ENCODE measurements at regions not wholly inside any gene's neighbourhood (a gene's known extent, or its start where the extent isn't known, plus 50 kb on each side); places are given as distances from the start of the nearest gene placed in this dataset.
"Not testable (repeated sequence)": the region's sequence is repeated elsewhere in the genome, so short reads cannot be mapped to it uniquely, and the experiment has no call there.

DNA sequence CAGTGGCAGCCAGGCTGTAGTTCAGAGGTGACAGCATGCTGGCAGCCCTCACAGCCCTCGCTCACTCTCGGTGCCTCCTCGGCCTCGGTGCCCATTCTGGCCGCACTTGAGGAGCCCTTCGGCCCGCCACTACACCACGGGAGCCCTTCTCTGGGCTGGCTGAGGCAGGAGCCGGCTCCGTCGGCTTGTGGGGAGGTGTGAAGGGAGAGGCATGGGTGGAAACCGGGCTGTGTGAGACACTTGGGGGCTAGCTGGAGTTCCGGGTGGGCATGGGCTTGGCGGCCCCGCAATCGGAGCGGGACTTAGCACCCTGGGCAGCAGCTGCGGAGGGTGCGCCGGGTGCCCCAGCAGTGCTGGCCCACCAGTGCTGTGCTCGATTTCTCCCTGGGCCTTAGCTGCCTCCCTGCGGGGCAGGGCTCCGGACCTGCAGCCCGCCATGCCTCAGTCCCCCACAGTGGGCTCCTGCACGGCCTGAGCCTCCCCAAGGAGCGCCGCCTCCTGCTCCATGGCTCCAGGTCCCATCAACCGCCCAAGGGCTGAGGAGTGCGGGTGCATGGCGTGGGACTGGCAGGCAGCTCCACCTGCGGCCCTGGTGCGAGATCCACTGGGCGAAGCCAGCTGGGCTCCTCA, 396.8 kb downstream of the FAM72C start:
- Histone ChIP-seq H3K36me3 (ENCODE audit: low read depth) (no peaks in the 10 kb centered on the region), H2AFZ (no peak overlapping the region), H3K79me2 (ENCODE audit: insufficient read depth) (no peaks in the 10 kb centered on the region), H3K9ac (no peak overlapping the region), H3K9me2 (ENCODE audit: insufficient read depth) (no peaks in the 10 kb centered on the region), H3K27me3 (replicated peaks; ENCODE audit: insufficient read depth) (no peaks in the 10 kb centered on the region), H3K9me3 (ENCODE audit: low read depth) (no peaks in the 10 kb centered on the region), H4K20me1 (ENCODE audit: insufficient read depth) (no peaks in the 10 kb centered on the region), H3K4me2 (ENCODE audit: unreplicated experiment) (no peak overlapping the region), H3F3A (ENCODE audit: insufficient read depth) (no peaks in the 10 kb centered on the region), H3K4me3 (no peak overlapping the region), H3K4me1 (ENCODE audit: insufficient read depth) (no peaks in the 10 kb centered on the region), H3K27ac (no peak overlapping the region)
- in situ Hi-C loops (cut with MboI) = no loop called here
- WGBS, 2 experiments (ENCODE audit: low coverage in 1 of 2, low lambda C conversion rate in 2 of 2, missing lambda C conversion rate in 2 of 2) = 47 to 50% methylated on average over 4 to 20 of the region's 33 CpGs
- no peak for DNase-seq
- TF ChIP-seq EZH2 (IDR thresholded peaks at IDR 0.05; ENCODE audit: insufficient read depth, poor library complexity, severe bottlenecking) (no peak), EZH2phosphoT487 (IDR thresholded peaks at IDR 0.05; ENCODE audit: insufficient read depth, low read depth) (no peak)

DNA sequence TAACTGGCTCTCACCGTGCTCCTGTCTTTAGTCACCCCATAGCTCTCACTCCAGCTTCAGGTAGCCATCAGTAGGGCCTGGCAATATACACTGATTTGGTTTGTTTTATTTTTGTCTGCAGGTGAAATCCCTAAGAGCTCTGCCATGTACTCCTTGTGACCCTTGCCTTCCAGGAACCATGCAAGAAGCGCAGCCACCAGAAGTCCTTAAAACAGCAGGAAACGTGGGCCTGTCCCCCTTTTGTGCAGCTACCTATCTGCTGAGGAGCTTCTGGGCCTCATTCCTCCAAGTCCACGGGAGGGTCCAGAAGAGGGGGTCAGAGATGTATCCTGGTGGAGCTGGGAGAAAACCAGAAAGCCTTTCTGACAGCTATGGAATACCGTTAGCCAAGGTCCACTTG, 399.1 kb downstream of the FAM72C start:
- H3K27ac ChIP-seq; H3K79me2 ChIP-seq (ENCODE audit: insufficient read depth); H2AFZ ChIP-seq; H3K4me2 ChIP-seq (ENCODE audit: unreplicated experiment); H3F3A ChIP-seq (ENCODE audit: insufficient read depth); H3K27me3 ChIP-seq (replicated peaks; ENCODE audit: insufficient read depth); in situ Hi-C loops (cut with MboI); H3K9me3 ChIP-seq (ENCODE audit: low read depth); DNase-seq; H3K4me1 ChIP-seq (ENCODE audit: insufficient read depth); H3K36me3 ChIP-seq (ENCODE audit: low read depth); H4K20me1 ChIP-seq (ENCODE audit: insufficient read depth); H3K4me3 ChIP-seq; H3K9me2 ChIP-seq (ENCODE audit: insufficient read depth); H3K9ac ChIP-seq: not testable (repeated sequence)
- 5 to 11% methylated on average over 5 of the region's 5 CpGs for WGBS, 2 experiments (ENCODE audit: low coverage in 1 of 2, low lambda C conversion rate in 2 of 2, missing lambda C conversion rate in 2 of 2)

DNA sequence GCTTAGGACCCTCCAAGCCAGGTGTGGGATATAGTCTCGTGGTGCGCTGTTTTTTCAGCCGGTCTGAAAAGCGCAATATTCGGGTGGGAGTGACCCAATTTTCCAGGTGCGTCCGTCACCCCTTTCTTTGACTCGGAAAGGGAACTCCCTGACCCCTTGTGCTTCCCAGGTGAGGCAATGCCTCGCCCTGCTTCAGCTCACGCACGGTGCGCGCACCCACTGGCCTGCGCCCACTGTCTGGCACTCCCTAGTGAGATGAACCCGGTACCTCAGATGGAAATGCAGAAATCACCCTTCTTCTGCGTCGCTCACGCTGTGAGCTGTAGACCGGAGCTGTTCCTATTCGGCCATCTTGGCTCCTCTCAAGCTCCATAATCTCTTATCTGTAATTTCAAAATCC, 408.0 kb downstream of the FAM72C start:
- H3K4me2 ChIP-seq (ENCODE audit: unreplicated experiment); H3K27me3 ChIP-seq (replicated peaks; ENCODE audit: insufficient read depth); DNase-seq; H3K79me2 ChIP-seq (ENCODE audit: insufficient read depth); in situ Hi-C loops (cut with MboI); H3K36me3 ChIP-seq (ENCODE audit: low read depth); H3K4me1 ChIP-seq (ENCODE audit: insufficient read depth); H3K9me3 ChIP-seq (ENCODE audit: low read depth); H3K27ac ChIP-seq; H3K9ac ChIP-seq; H2AFZ ChIP-seq; H3F3A ChIP-seq (ENCODE audit: insufficient read depth); H3K4me3 ChIP-seq; H3K9me2 ChIP-seq (ENCODE audit: insufficient read depth); H4K20me1 ChIP-seq (ENCODE audit: insufficient read depth): not testable (repeated sequence)
- 44 to 54% methylated on average over 19 to 20 of the region's 20 CpGs for WGBS, 2 experiments (ENCODE audit: low coverage in 1 of 2, low lambda C conversion rate in 2 of 2, missing lambda C conversion rate in 2 of 2)

DNA sequence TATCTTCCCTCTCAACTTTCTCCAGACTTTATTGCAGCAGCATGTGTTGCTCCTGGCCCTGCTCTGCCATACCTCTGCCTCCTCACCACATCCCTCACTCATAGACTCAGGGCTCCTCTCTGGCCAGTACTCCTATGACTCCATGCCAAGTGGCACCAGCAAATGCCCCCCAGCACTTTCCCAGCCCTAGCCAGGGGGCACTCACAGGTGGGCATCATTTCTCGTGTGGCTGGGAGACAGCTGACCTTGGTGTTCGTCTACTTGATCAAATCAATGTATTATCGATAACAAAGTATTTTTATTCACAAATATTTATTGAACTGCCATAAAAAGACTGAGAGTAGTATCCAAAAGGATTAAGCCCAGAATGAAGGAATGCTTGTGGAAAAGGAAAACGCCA, 418.2 kb downstream of the FAM72C start:
- Histone ChIP-seq H2AFZ (no peak overlapping the region), H3K36me3 (ENCODE audit: low read depth) (no peaks in the 10 kb centered on the region), H3K79me2 (ENCODE audit: insufficient read depth) (no peaks in the 10 kb centered on the region), H3K4me1 (ENCODE audit: insufficient read depth) (no peaks in the 10 kb centered on the region), H3K9me3 (ENCODE audit: low read depth) (no peaks in the 10 kb centered on the region), H3K9ac (no peak overlapping the region), H3K9me2 (ENCODE audit: insufficient read depth) (no peaks in the 10 kb centered on the region), H3K4me2 (ENCODE audit: unreplicated experiment) (no peak overlapping the region), H3F3A (ENCODE audit: insufficient read depth) (no peaks in the 10 kb centered on the region), H3K27ac (no peak overlapping the region), H4K20me1 (ENCODE audit: insufficient read depth) (no peaks in the 10 kb centered on the region), H3K4me3 (no peak overlapping the region), H3K27me3 (replicated peaks; ENCODE audit: insufficient read depth) (no peaks in the 10 kb centered on the region)
- in situ Hi-C loops (cut with MboI) = no loop called here
- TF ChIP-seq EZH2phosphoT487 (IDR thresholded peaks at IDR 0.05; ENCODE audit: insufficient read depth, low read depth) = no peak
- no peak for TF ChIP-seq EZH2 (IDR thresholded peaks at IDR 0.05; ENCODE audit: insufficient read depth, poor library complexity, severe bottlenecking)
- no peak for DNase-seq
- WGBS, 2 experiments (ENCODE audit: low coverage in 1 of 2, low lambda C conversion rate in 2 of 2, missing lambda C conversion rate in 2 of 2) = 10 to 15% methylated on average over 4 of the region's 4 CpGs

DNA sequence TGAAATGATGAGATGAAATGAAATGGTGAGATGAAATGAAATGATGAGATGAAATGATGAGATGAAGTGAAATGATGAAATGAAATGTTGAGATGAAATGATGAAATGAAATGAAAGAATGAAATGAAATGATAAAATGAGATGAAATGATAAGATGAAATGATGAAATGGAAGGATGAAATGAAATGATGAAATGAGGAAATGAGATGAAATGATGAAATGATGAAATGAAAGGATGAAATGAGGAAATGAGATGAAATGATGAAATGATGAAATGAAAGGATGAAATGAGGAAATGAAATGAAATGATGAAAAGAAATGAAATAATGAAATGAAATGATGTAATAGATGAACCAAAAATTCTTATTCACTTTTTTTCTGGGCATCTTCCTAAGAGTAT, 467.1 kb downstream of the FAM72C start:
- H3K9me3 ChIP-seq (ENCODE audit: low read depth); H3K27me3 ChIP-seq (replicated peaks; ENCODE audit: insufficient read depth); DNase-seq; H3K4me2 ChIP-seq (ENCODE audit: unreplicated experiment); in situ Hi-C loops (cut with MboI); H3K4me1 ChIP-seq (ENCODE audit: insufficient read depth); H3K36me3 ChIP-seq (ENCODE audit: low read depth); H3K9ac ChIP-seq; H2AFZ ChIP-seq; H3K79me2 ChIP-seq (ENCODE audit: insufficient read depth); H3F3A ChIP-seq (ENCODE audit: insufficient read depth); H3K27ac ChIP-seq; H3K9me2 ChIP-seq (ENCODE audit: insufficient read depth); H3K4me3 ChIP-seq; H4K20me1 ChIP-seq (ENCODE audit: insufficient read depth): not testable (repeated sequence)

DNA sequence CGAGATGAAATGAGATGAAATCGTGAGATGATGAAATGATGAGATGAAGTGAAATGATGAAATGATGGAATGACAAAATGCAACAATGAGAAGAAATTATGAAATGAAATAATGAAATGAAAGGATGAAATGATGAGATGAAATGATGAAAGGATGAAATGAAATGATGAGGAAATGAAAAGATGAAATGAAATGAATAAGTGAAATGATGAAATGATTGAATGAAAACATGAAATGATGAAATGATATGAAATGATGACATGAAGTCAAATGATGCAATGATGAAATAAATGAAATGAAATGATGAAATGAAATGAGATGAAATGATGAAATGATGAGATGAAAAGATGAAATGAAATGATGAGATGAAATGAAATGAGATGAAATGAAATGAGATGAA, 467.7 kb downstream of the FAM72C start:
- H3K36me3 ChIP-seq (ENCODE audit: low read depth); H3K4me2 ChIP-seq (ENCODE audit: unreplicated experiment); H3K27me3 ChIP-seq (replicated peaks; ENCODE audit: insufficient read depth); H3F3A ChIP-seq (ENCODE audit: insufficient read depth); in situ Hi-C loops (cut with MboI); H3K27ac ChIP-seq; H4K20me1 ChIP-seq (ENCODE audit: insufficient read depth); H3K79me2 ChIP-seq (ENCODE audit: insufficient read depth); DNase-seq; H3K9ac ChIP-seq; H3K4me3 ChIP-seq; H2AFZ ChIP-seq; H3K9me2 ChIP-seq (ENCODE audit: insufficient read depth); H3K4me1 ChIP-seq (ENCODE audit: insufficient read depth); H3K9me3 ChIP-seq (ENCODE audit: low read depth): not testable (repeated sequence)
- WGBS, 2 experiments (ENCODE audit: low coverage in 1 of 2, low lambda C conversion rate in 2 of 2, missing lambda C conversion rate in 2 of 2) = no CpG with 5 or more reads among the region's 2 CpGs

DNA sequence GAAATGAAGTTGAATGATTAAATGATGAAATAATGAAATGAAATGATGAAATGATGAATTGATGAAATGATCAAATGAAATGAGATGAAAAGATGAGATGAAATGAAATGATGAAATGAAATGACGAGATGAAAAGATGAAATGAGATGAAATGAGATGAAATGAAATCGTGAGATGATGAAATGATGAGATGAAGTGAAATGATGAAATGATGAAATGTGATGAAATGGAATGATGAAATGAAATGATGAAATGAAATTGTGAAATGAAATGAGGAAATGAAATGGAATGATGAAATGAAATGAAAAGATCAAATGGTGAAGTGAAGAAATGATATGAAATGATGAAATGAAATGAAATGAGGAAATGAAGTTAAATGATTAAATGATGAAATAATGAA, 468.7 kb downstream of the FAM72C start:
- H2AFZ ChIP-seq; DNase-seq; H3K27ac ChIP-seq; in situ Hi-C loops (cut with MboI); H3K4me2 ChIP-seq (ENCODE audit: unreplicated experiment); H3K36me3 ChIP-seq (ENCODE audit: low read depth); H3K4me1 ChIP-seq (ENCODE audit: insufficient read depth); H3K27me3 ChIP-seq (replicated peaks; ENCODE audit: insufficient read depth); H3K79me2 ChIP-seq (ENCODE audit: insufficient read depth); H3K9ac ChIP-seq; H3K9me2 ChIP-seq (ENCODE audit: insufficient read depth); H3K9me3 ChIP-seq (ENCODE audit: low read depth); H3K4me3 ChIP-seq; H4K20me1 ChIP-seq (ENCODE audit: insufficient read depth); H3F3A ChIP-seq (ENCODE audit: insufficient read depth): not testable (repeated sequence)
- WGBS, 2 experiments (ENCODE audit: low coverage in 1 of 2, low lambda C conversion rate in 2 of 2, missing lambda C conversion rate in 2 of 2) = 36 to 39% methylated on average over 2 of the region's 2 CpGs

All from GM23248 (cell line).